ENCODE measurements at regions not wholly inside any gene's neighbourhood (a gene's known extent, or its start where the extent isn't known, plus 50 kb on each side); places are given as distances from the start of the nearest gene placed in this dataset.

- no peak for TF ChIP-seq PPARA (CRISPR knock-in tag; IDR thresholded peaks at IDR 0.05; ENCODE audit: borderline replicate concordance)
- no peak for TF ChIP-seq POU6F1 (CRISPR knock-in tag; IDR thresholded peaks at IDR 0.05; ENCODE audit: borderline replicate concordance, low read depth)
- no peak for TF ChIP-seq CSDC2 (CRISPR knock-in tag; IDR thresholded peaks at IDR 0.05)
- TF ChIP-seq ZNF565 (CRISPR knock-in tag; conservative IDR thresholded peaks at IDR 0.05; ENCODE audit: low read depth), result no peak
- no peak for TF ChIP-seq ISL1 (CRISPR knock-in tag; IDR thresholded peaks at IDR 0.05)
- TF ChIP-seq ZNF8 (CRISPR knock-in tag; IDR thresholded peaks at IDR 0.05), result no peak
- TF ChIP-seq ZFP30 (CRISPR knock-in tag; IDR thresholded peaks at IDR 0.05), result no peak
- no peak for ATAC-seq
Observed at GRCh38 chr18:2172881-2173280, 398.4 kb downstream of the METTL4 start.

GRCh38 chr18:2173486-2173885 is 397.8 kb downstream of the METTL4 start:
- no peak for TF ChIP-seq ARNTL (CRISPR knock-in tag; IDR thresholded peaks at IDR 0.05; ENCODE audit: borderline replicate concordance, low read depth)
- peak; percentile 27; the same call in 1 of the 2 replicates for TF ChIP-seq TOX (CRISPR knock-in tag; IDR thresholded peaks at IDR 0.05; ENCODE audit: borderline replicate concordance)
- ATAC-seq, result peak; percentile 73

- ATAC-seq, result no peak
Observed at GRCh38 chr18:2178036-2178435, 393.3 kb downstream of the METTL4 start.

More at GRCh38 chr18:2178036-2178435, 393.3 kb downstream of the METTL4 start:
- TF ChIP-seq PATZ1 (CRISPR knock-in tag; IDR thresholded peaks at IDR 0.05; ENCODE audit: borderline replicate concordance) (no peak), ARNTL (CRISPR knock-in tag; IDR thresholded peaks at IDR 0.05; ENCODE audit: borderline replicate concordance, low read depth) (no peak), ESRRG (CRISPR knock-in tag; IDR thresholded peaks at IDR 0.05) (no peak), ZNF565 (CRISPR knock-in tag; conservative IDR thresholded peaks at IDR 0.05; ENCODE audit: low read depth) (no peak), CREB5 (CRISPR knock-in tag; IDR thresholded peaks at IDR 0.05; ENCODE audit: low read depth) (no peak), BACH2 (CRISPR knock-in tag; IDR thresholded peaks at IDR 0.05; ENCODE audit: borderline replicate concordance) (no peak), ZNF70 (CRISPR knock-in tag; IDR thresholded peaks at IDR 0.05) (no peak), TSHZ2 (CRISPR knock-in tag; IDR thresholded peaks at IDR 0.05) (no peak), CSDC2 (CRISPR knock-in tag; IDR thresholded peaks at IDR 0.05) (no peak), PPARA (CRISPR knock-in tag; IDR thresholded peaks at IDR 0.05; ENCODE audit: borderline replicate concordance) (no peak), ZC3H10 (CRISPR knock-in tag; IDR thresholded peaks at IDR 0.05) (no peak), ISL1 (CRISPR knock-in tag; IDR thresholded peaks at IDR 0.05) (no peak), POU6F1 (CRISPR knock-in tag; IDR thresholded peaks at IDR 0.05; ENCODE audit: borderline replicate concordance, low read depth) (no peak), CSRNP3 (CRISPR knock-in tag; IDR thresholded peaks at IDR 0.05) (no peak), RARB (CRISPR knock-in tag; IDR thresholded peaks at IDR 0.05) (no peak), SNAI2 (CRISPR knock-in tag; IDR thresholded peaks at IDR 0.05) (no peak), ZFP3 (CRISPR knock-in tag; IDR thresholded peaks at IDR 0.05) (no peak), TOX (CRISPR knock-in tag; IDR thresholded peaks at IDR 0.05; ENCODE audit: borderline replicate concordance) (no peak), ZFP30 (CRISPR knock-in tag; IDR thresholded peaks at IDR 0.05) (no peak)

Data from SK-N-SH treated with all-trans-retinoic acid at 6 μM for 48 hours (cell line).